Loucy (cell line): ENCODE measurements at regions not wholly inside any gene's neighbourhood (a gene's known extent, or its start where the extent isn't known, plus 50 kb on each side); places are given as distances from the start of the nearest gene placed in this dataset.

Experiments used
- CTCF ChIP-seq: fragments of 200-600 bp; sonication (generic); conservative IDR thresholded peaks from 2 replicates; pipeline ENCODE4 v1.5.1; 2014; ENCODE audit warnings: mild to moderate bottlenecking, antibody characterized with exemption, low read length
- EZH2phosphoT487 ChIP-seq: fragments of 200-600 bp; IDR thresholded peaks from 2 replicates; pipeline ENCODE4 v1.6.1; 2018; ENCODE audit warnings: antibody characterized with exemption, mild to moderate bottlenecking, moderate library complexity, borderline replicate concordance

- TF ChIP-seq CTCF (no peak), EZH2phosphoT487 (no peak)
Measured at GRCh38 chr13:83515268-83516015, 366.8 kb downstream of the SLITRK1 start.
